Astrocyte (in vitro differentiated cells and primary cell): ENCODE measurements at regions not wholly inside any gene's neighbourhood (a gene's known extent, or its start where the extent isn't known, plus 50 kb on each side); places are given as distances from the start of the nearest gene placed in this dataset.
"Not testable (repeated sequence)": the region's sequence is repeated elsewhere in the genome, so short reads cannot be mapped to it uniquely, and the experiment has no call there.

Source experiments
- CTCF ChIP-seq: IDR thresholded peaks from 2 replicates; pipeline ENCODE4 v1.5.1; 2011; ENCODE audit warnings: low read depth, mild to moderate bottlenecking, inconsistent platforms, low read length, moderate library complexity; ENCODE audit not compliant: insufficient read depth
- EZH2 ChIP-seq: IDR thresholded peaks from 2 replicates; pipeline ENCODE4 v1.6.1; 2012; ENCODE audit warnings: mild to moderate bottlenecking, low read length, inconsistent platforms; ENCODE audit not compliant: insufficient read depth

GRCh38 chr7:14066783-14067182, 77.3 kb upstream of the ETV1 start:
- not testable (repeated sequence) for TF ChIP-seq CTCF, EZH2
